H1 (cell line): ENCODE measurements at regions not wholly inside any gene's neighbourhood (a gene's known extent, or its start where the extent isn't known, plus 50 kb on each side); places are given as distances from the start of the nearest gene placed in this dataset.

Experiments
- CTCF ChIA-PET: fragments of 300-600 bp; sonication (Branson Sonifier 250); formaldehyde crosslinking; loops from one replicate; lab custom pipeline; 2021; ENCODE audit not compliant: partially characterized antibody; lab: Charles Lee
- POLR2A ChIA-PET: fragments of 300-600 bp; sonication (Branson Sonifier 250); formaldehyde crosslinking; loops from one replicate; lab custom pipeline; 2021; ENCODE audit warnings: inconsistent platforms; ENCODE audit not compliant: partially characterized antibody; lab: Charles Lee
- DNase-seq, 2 experiments: peaks; one replicate each; pipeline versions ENCODE4 v3.0.0 to v3.0.0-alpha.2; 2010 to 2022; ENCODE audit warnings: low spot score in 2 of 2, low read depth in 1 of 2, mixed read lengths in 1 of 2
- FAIRE-seq: peaks from 2 replicates; lab custom pipeline; 2011; peaks lifted over from hg19 to GRCh38; lab: Jason Lieb, UNC
- H2AFZ ChIP-seq: 2 replicates; pipeline ENCODE4 v1.8.1; 2012; ENCODE audit warnings: low read length, inconsistent platforms
- H2AK5ac ChIP-seq: 2 replicates; pipeline ENCODE4 v1.6.1; 2013; ENCODE audit warnings: low read depth, low read length
- H2BK120ac ChIP-seq: replicated peaks from 2 replicates; pipeline ENCODE3; 2013; ENCODE audit warnings: low read depth, low read length, inconsistent platforms
- H2BK12ac ChIP-seq: 2 replicates; pipeline ENCODE4 v1.6.1; 2013; ENCODE audit warnings: low read depth, low read length
- H2BK15ac ChIP-seq: 2 replicates; pipeline ENCODE4 v1.6.1; 2013; ENCODE audit warnings: low read length
- H2BK20ac ChIP-seq: 2 replicates; pipeline ENCODE4 v1.6.1; 2013; ENCODE audit warnings: low read length
- H2BK5ac ChIP-seq: 2 replicates; pipeline ENCODE4 v1.6.1; 2013; ENCODE audit warnings: low read depth, low read length
- H3K14ac ChIP-seq: 2 replicates; pipeline ENCODE4 v1.6.1; 2013; ENCODE audit warnings: inconsistent platforms; ENCODE audit not compliant: insufficient read length
- H3K18ac ChIP-seq: 2 replicates; pipeline ENCODE4 v1.6.1; 2013; ENCODE audit warnings: low read length; ENCODE audit errors: extremely low read depth
- H3K23ac ChIP-seq: 2 replicates; pipeline ENCODE4 v1.6.1; 2013; ENCODE audit warnings: inconsistent platforms; ENCODE audit not compliant: insufficient read length
- H3K23me2 ChIP-seq: 2 replicates; pipeline ENCODE4 v1.6.1; 2013; ENCODE audit warnings: low read depth, low read length
- H3K27ac ChIP-seq: 2 replicates; pipeline ENCODE4 v1.6.1; 2011; ENCODE audit warnings: low read depth, low read length, inconsistent platforms
- H3K27me3 ChIP-seq, 4 experiments: replicated peaks in 1 of 4; 1 replicate in 1 of 4; 2 replicates in 3 of 4; pipeline versions ENCODE4 v1.6.1 to v1.8.1; 2011 to 2013; ENCODE audit warnings: low read length in 3 of 4, mild to moderate bottlenecking in 3 of 4, inconsistent platforms in 2 of 4, mixed read lengths in 2 of 4, moderate library complexity in 1 of 4; ENCODE audit not compliant: control insufficient read depth in 3 of 4, insufficient read depth in 3 of 4; ENCODE audit errors: extremely low read depth in 1 of 4
- H3K36me3 ChIP-seq, 4 experiments: 2 replicates each; pipeline versions ENCODE4 v1.6.1 to v1.8.1; 2011 to 2013; ENCODE audit warnings: mild to moderate bottlenecking in 4 of 4, low read length in 3 of 4, moderate library complexity in 2 of 4, control low read depth in 1 of 4, inconsistent platforms in 1 of 4; ENCODE audit not compliant: insufficient read depth in 4 of 4, control insufficient read depth in 2 of 4
- H3K4ac ChIP-seq: replicated peaks from 2 replicates; pipeline ENCODE3; 2013; ENCODE audit warnings: low read length, low read depth, mixed read lengths, inconsistent platforms; ENCODE audit not compliant: insufficient read length
- H3K4me1 ChIP-seq, 4 experiments: replicated peaks in 1 of 4; 1 replicate in 1 of 4; 2 replicates in 3 of 4; pipeline versions ENCODE4 v1.6.1 to v1.8.1; 2011 to 2013; ENCODE audit warnings: low read length in 3 of 4, inconsistent platforms in 2 of 4, mixed read lengths in 1 of 4; ENCODE audit not compliant: insufficient read depth in 4 of 4, control insufficient read depth in 3 of 4
- H3K4me2 ChIP-seq, 2 experiments: 2 replicates each; pipeline versions ENCODE4 v1.6.1 to v1.8.1; 2011 to 2013; ENCODE audit warnings: low read depth in 2 of 2, low read length in 2 of 2, control low read depth in 1 of 2, inconsistent platforms in 1 of 2, mild to moderate bottlenecking in 1 of 2; ENCODE audit not compliant: insufficient read depth in 1 of 2
- H3K4me3 ChIP-seq, 4 experiments: fragments of 200-600, 300-600 bp in 1 of 4; sonication (generic), shearing (Covaris generic), sonication (Bioruptor Twin) in 1 of 4; 2 replicates each; pipeline versions ENCODE4 v1.5.1 to v1.8.1; 2011 to 2016; ENCODE audit warnings: low read length in 4 of 4, low read depth in 3 of 4, control low read depth in 2 of 4, inconsistent platforms in 2 of 4, mild to moderate bottlenecking in 2 of 4, mixed read lengths in 1 of 4, moderate library complexity in 1 of 4; ENCODE audit not compliant: insufficient read depth in 2 of 4; ENCODE audit errors: extremely low read depth in 1 of 4
- H3K56ac ChIP-seq: replicated peaks from 2 replicates; pipeline ENCODE3; 2013; ENCODE audit warnings: low read depth, mild to moderate bottlenecking, mixed read lengths, low read length, inconsistent platforms; ENCODE audit not compliant: insufficient read length
- H3K79me1 ChIP-seq: 2 replicates; pipeline ENCODE4 v1.6.1; 2013; ENCODE audit warnings: low read depth, low read length, control low read depth
- H3K79me2 ChIP-seq, 2 experiments: 2 replicates each; pipeline versions ENCODE4 v1.6.1 to v1.8.1; 2012 to 2013; ENCODE audit warnings: low read length in 2 of 2, mild to moderate bottlenecking in 2 of 2, inconsistent platforms in 1 of 2; ENCODE audit not compliant: insufficient read depth in 2 of 2, control insufficient read depth in 1 of 2
- H3K9ac ChIP-seq, 4 experiments: replicated peaks in 1 of 4; 1 replicate in 1 of 4; 2 replicates in 3 of 4; pipeline versions ENCODE4 v1.6.1 to v1.8.1; 2011 to 2013; ENCODE audit warnings: low read depth in 3 of 4, low read length in 3 of 4, control low read depth in 2 of 4, mild to moderate bottlenecking in 2 of 4, moderate library complexity in 2 of 4, inconsistent platforms in 1 of 4; ENCODE audit errors: extremely low read depth in 1 of 4
- H3K9me3 ChIP-seq, 2 experiments: 2 replicates each; pipeline versions ENCODE4 v1.6.1 to v1.8.1; 2012 to 2013; ENCODE audit warnings: mild to moderate bottlenecking in 2 of 2, moderate library complexity in 2 of 2, control low read depth in 1 of 2, inconsistent platforms in 1 of 2, low read depth in 1 of 2, low read length in 1 of 2, mixed read lengths in 1 of 2; ENCODE audit not compliant: insufficient read depth in 2 of 2
- H4K20me1 ChIP-seq, 2 experiments: replicated peaks in 1 of 2; 2 replicates each; pipeline versions ENCODE3 to v1.8.1; 2011 to 2013; ENCODE audit warnings: inconsistent platforms in 2 of 2, low read length in 2 of 2, mild to moderate bottlenecking in 1 of 2; ENCODE audit not compliant: insufficient read depth in 2 of 2, control insufficient read depth in 1 of 2
- H4K5ac ChIP-seq: 2 replicates; pipeline ENCODE4 v1.6.1; 2013; ENCODE audit warnings: low read length, low read depth, mixed read lengths, inconsistent platforms; ENCODE audit not compliant: insufficient read length
- H4K8ac ChIP-seq: 2 replicates; pipeline ENCODE4 v1.8.0; 2013; ENCODE audit warnings: mild to moderate bottlenecking, moderate library complexity, low read length, inconsistent platforms; ENCODE audit not compliant: insufficient read depth; ENCODE audit errors: extremely low read depth
- H4K91ac ChIP-seq: replicated peaks from 2 replicates; pipeline ENCODE3; 2013; ENCODE audit warnings: low read length, mixed read lengths, inconsistent platforms; ENCODE audit not compliant: insufficient read length
- CBX5 ChIP-seq: fragments of 300-800, 300-1000 bp; sonication (generic); IDR thresholded peaks from 2 replicates; pipeline ENCODE4 v1.7.1; 2016; ENCODE audit warnings: antibody characterized with exemption, low read length, low read depth
- NRF1 ChIP-seq: IDR thresholded peaks from 2 replicates; pipeline ENCODE4 v1.6.1; 2011; ENCODE audit warnings: mild to moderate bottlenecking, low read depth, low read length, improper control_type of control experiment
- PHF8 ChIP-seq: fragments of 200-600 bp; sonication (generic); conservative IDR thresholded peaks from 2 replicates; pipeline ENCODE4 v1.7.1; 2012; ENCODE audit warnings: low read depth, mild to moderate bottlenecking, inconsistent platforms, low read length, moderate library complexity
- POLR2AphosphoS5 ChIP-seq: IDR thresholded peaks from 2 replicates; pipeline ENCODE4 v1.6.1; 2011; ENCODE audit warnings: low read depth, low read length
- POU5F1 ChIP-seq: IDR thresholded peaks from 2 replicates; pipeline ENCODE4 v1.6.1; 2011; ENCODE audit warnings: low read depth, mild to moderate bottlenecking, low read length, moderate library complexity
- SIX5 ChIP-seq: IDR thresholded peaks from 2 replicates; pipeline ENCODE4 v1.6.1; 2011; ENCODE audit warnings: mild to moderate bottlenecking, low read depth, low read length
- SP4 ChIP-seq: IDR thresholded peaks from 2 replicates; pipeline ENCODE4 v1.6.1; 2012; ENCODE audit warnings: low read length, inconsistent platforms
- TCF12 ChIP-seq: IDR thresholded peaks from 2 replicates; pipeline ENCODE4 v1.6.1; 2011; ENCODE audit warnings: low read depth, mild to moderate bottlenecking, low read length
- WGBS, 2 experiments: shearing (Covaris generic) in 1 of 2; methylation state at CpG; one replicate each; pipeline versions ENCODE4 v1.1.6 to v1.1.7; 2013 to 2015; ENCODE audit warnings: low lambda C conversion rate in 2 of 2, mixed read lengths in 2 of 2, inconsistent platforms in 1 of 2, low coverage in 1 of 2, missing lambda C conversion rate in 1 of 2; ENCODE audit not compliant: insufficient replicate concordance in 2 of 2, insufficient coverage in 1 of 2, insufficient read length in 1 of 2; ENCODE audit errors: extremely low coverage in 1 of 2, missing lambda C conversion rate in 1 of 2; 5-methylcytosine and 5-hydroxymethylcytosine counted together
- TF ChIP-seq, protein P1 (sequence below): IDR thresholded peaks from 2 replicates; pipeline ENCODE4 v1.6.1; 2012; ENCODE audit warnings: low read length, inconsistent platforms
- TF ChIP-seq, protein P2 (sequence below): IDR thresholded peaks from 2 replicates; pipeline ENCODE4 v1.6.1; 2012; ENCODE audit warnings: inconsistent platforms

DNA sequence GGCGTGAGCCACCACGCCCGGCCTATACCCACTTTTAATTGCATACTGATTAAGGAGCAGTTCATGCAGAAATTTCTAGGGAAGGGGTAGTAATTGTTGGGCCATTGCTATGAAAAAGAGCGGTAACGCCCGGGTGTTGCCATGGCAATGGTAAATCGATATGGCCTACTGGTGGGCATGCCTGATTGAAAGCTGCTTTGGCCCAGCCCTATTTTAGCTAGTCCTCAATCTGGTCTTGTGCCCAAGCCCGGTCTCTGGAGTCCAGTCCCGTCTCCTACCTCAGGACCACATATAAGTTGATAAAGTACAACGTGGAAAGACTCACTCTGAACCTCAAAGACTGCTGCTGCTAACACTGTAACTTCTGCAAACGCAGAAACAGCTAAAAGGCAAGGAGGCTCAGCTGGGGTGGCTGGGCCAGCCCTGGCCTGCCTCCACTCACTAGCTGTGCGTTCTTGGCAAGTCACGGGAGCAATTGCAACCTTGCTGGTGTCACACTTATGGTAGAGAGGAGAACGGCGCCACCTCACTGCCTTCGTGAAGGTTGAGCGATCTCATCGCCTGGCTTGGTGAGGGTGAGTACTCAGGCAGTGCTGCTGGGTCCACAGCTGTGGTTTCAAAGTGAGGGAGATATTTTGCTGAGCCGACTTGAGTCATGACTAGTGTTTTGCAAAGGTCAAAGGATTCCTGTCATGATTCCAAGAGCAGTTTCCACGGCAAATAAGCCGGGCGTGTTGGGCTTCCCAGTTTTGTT is 57.0 kb upstream of the GRPEL1 start:
- CTCF ChIA-PET, result interaction anchor here (0.6 to 1.4 kb wide), 7 partner anchors 20 to 319 kb away, joined by 3 to 4 read pairs (median 3); no protein-coding TSS in a partner anchor
- H2BK5ac ChIP-seq, result no peak overlapping the region
- no peak overlapping the region for H4K5ac ChIP-seq
- no peak overlapping the region for H3K14ac ChIP-seq
- no peak overlapping the region for H3K18ac ChIP-seq
- H3K79me1 ChIP-seq, result no peaks in the 10 kb centered on the region
- H2BK20ac ChIP-seq, result no peak overlapping the region
- no peak overlapping the region for H3K56ac ChIP-seq
- no peaks in the 10 kb centered on the region for H3K27me3 ChIP-seq
- H2BK12ac ChIP-seq, result no peak overlapping the region
- no peaks in the 10 kb centered on the region for H4K20me1 ChIP-seq
- H4K8ac ChIP-seq, result 0 out of 2 replicates have a peak overlapping the region, but pooled peaks have one; percentile 11
- WGBS, 2 experiments, result 84% methylated on average over 22 of the region's 22 CpGs; no CpG with 5 or more reads in 1 of the 2 experiments
- no peak overlapping the region for H3K4me2 ChIP-seq
- 0 out of 2 replicates have a peak overlapping the region, but pooled peaks have one; percentile 40 for H2AFZ ChIP-seq
- no peak overlapping the region for H3K4ac ChIP-seq
- no peak overlapping the region for H3K4me3 ChIP-seq
- no peak overlapping the region for H2AK5ac ChIP-seq
- H3K27ac ChIP-seq, result no peak overlapping the region
- no peaks in the 10 kb centered on the region for H3K79me2 ChIP-seq
- POLR2A ChIA-PET, result interaction anchor here (0.7 kb wide), 1 partner anchor 60 kb away, joined by 3 read pairs; no protein-coding TSS in a partner anchor
- H3K9ac ChIP-seq, result no peak overlapping the region
- no peaks in the 10 kb centered on the region for H3K9me3 ChIP-seq
- FAIRE-seq (no peak), DNase-seq (no peak)
- no peak overlapping the region for H2BK15ac ChIP-seq
- H3K4me1 ChIP-seq, result no peaks in the 10 kb centered on the region
- no peaks in the 10 kb centered on the region for H3K36me3 ChIP-seq
- H4K91ac ChIP-seq, result no peak overlapping the region
- no peaks in the 10 kb centered on the region for H3K23me2 ChIP-seq
- H3K23ac ChIP-seq, result no peak overlapping the region
- no peak overlapping the region for H2BK120ac ChIP-seq
- no peak for TF ChIP-seq TCF12
- no peak for TF ChIP-seq NRF1
- TF ChIP-seq SIX5, result no peak
- TF ChIP-seq CBX5, result no peak
- TF ChIP-seq PHF8, result no peak
- TF ChIP-seq, protein P1, sequence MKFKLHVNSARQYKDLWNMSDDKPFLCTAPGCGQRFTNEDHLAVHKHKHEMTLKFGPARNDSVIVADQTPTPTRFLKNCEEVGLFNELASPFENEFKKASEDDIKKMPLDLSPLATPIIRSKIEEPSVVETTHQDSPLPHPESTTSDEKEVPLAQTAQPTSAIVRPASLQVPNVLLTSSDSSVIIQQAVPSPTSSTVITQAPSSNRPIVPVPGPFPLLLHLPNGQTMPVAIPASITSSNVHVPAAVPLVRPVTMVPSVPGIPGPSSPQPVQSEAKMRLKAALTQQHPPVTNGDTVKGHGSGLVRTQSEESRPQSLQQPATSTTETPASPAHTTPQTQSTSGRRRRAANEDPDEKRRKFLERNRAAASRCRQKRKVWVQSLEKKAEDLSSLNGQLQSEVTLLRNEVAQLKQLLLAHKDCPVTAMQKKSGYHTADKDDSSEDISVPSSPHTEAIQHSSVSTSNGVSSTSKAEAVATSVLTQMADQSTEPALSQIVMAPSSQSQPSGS, result no peak
- TF ChIP-seq, protein P2, sequence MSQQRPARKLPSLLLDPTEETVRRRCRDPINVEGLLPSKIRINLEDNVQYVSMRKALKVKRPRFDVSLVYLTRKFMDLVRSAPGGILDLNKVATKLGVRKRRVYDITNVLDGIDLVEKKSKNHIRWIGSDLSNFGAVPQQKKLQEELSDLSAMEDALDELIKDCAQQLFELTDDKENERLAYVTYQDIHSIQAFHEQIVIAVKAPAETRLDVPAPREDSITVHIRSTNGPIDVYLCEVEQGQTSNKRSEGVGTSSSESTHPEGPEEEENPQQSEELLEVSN, result no peak
- TF ChIP-seq POLR2AphosphoS5, result no peak
- no peak for TF ChIP-seq POU5F1
- no peak for TF ChIP-seq SP4
